ENCODE measurements at regions not wholly inside any gene's neighbourhood (a gene's known extent, or its start where the extent isn't known, plus 50 kb on each side); places are given as distances from the start of the nearest gene placed in this dataset.

- no peak for TF ChIP-seq CTCF (IDR thresholded peaks at IDR 0.05; ENCODE audit: borderline replicate concordance)
- Histone ChIP-seq H3K27ac (replicated peaks) (no peak overlapping the region), H3K4me1 (peaks cover 19% of the 10 kb centered on the region), H3K9me3 (replicated peaks) (peaks cover 12% of the 10 kb centered on the region), H3K27me3 (ENCODE audit: low read depth) (no peaks in the 10 kb centered on the region), H3K4me3 (no peak overlapping the region), H3K36me3 (no peaks in the 10 kb centered on the region)
- intact Hi-C loops (cut with micrococcal nuclease): no loop called here
- no peak for DNase-seq
Observed at GRCh38 chr20:48394415-48395081, 433.3 kb downstream of the PREX1 start.

GRCh38 chr20:48393737-48394314, 434.0 kb downstream of the PREX1 start:
- intact Hi-C loops (cut with micrococcal nuclease): no loop called here
- H3K9me3 ChIP-seq (replicated peaks): peaks cover 12% of the 10 kb centered on the region
- peaks cover 19% of the 10 kb centered on the region for H3K4me1 ChIP-seq
- H3K4me3 ChIP-seq: no peak overlapping the region
- DNase-seq: no peak
- H3K27ac ChIP-seq (replicated peaks): no peak overlapping the region
- no peaks in the 10 kb centered on the region for H3K27me3 ChIP-seq (ENCODE audit: low read depth)
- no peaks in the 10 kb centered on the region for H3K36me3 ChIP-seq
- TF ChIP-seq CTCF (IDR thresholded peaks at IDR 0.05; ENCODE audit: borderline replicate concordance): no peak

- Histone ChIP-seq H3K9me3 (replicated peaks) (peaks cover 12% of the 10 kb centered on the region), H3K27ac (replicated peaks) (no peak overlapping the region), H3K4me3 (no peak overlapping the region), H3K27me3 (ENCODE audit: low read depth) (no peaks in the 10 kb centered on the region), H3K4me1 (peaks cover 19% of the 10 kb centered on the region), H3K36me3 (no peaks in the 10 kb centered on the region)
- TF ChIP-seq CTCF (IDR thresholded peaks at IDR 0.05; ENCODE audit: borderline replicate concordance): no peak
- intact Hi-C loops (cut with micrococcal nuclease): no loop called here
- DNase-seq: no peak
Observed at GRCh38 chr20:48393311-48393685, 434.5 kb downstream of the PREX1 start.

GRCh38 chr20:48392407-48393310, 435.1 kb downstream of the PREX1 start:
- intact Hi-C loops (cut with micrococcal nuclease): no loop called here
- TF ChIP-seq CTCF (IDR thresholded peaks at IDR 0.05; ENCODE audit: borderline replicate concordance): no peak
- Histone ChIP-seq H3K27me3 (ENCODE audit: low read depth) (no peaks in the 10 kb centered on the region), H3K27ac (replicated peaks) (no peak overlapping the region), H3K36me3 (no peaks in the 10 kb centered on the region), H3K9me3 (replicated peaks) (peaks cover 12% of the 10 kb centered on the region), H3K4me3 (no peak overlapping the region), H3K4me1 (peaks cover 19% of the 10 kb centered on the region)
- no peak for DNase-seq

- no peak overlapping the region for H3K27ac ChIP-seq (replicated peaks)
- TF ChIP-seq CTCF (IDR thresholded peaks at IDR 0.05; ENCODE audit: borderline replicate concordance): no peak
- H3K9me3 ChIP-seq (replicated peaks): peaks cover 12% of the 10 kb centered on the region
- H3K4me3 ChIP-seq: no peak overlapping the region
- no peaks in the 10 kb centered on the region for H3K36me3 ChIP-seq
- intact Hi-C loops (cut with micrococcal nuclease): no loop called here
- no peaks in the 10 kb centered on the region for H3K27me3 ChIP-seq (ENCODE audit: low read depth)
- H3K4me1 ChIP-seq: peaks cover 6% of the 10 kb centered on the region
- DNase-seq: no peak
Observed at GRCh38 chr20:48390981-48391380, 436.8 kb downstream of the PREX1 start.
